Posterior cingulate gyrus (tissue), 11 donors: ENCODE measurements at regions not wholly inside any gene's neighbourhood (a gene's known extent, or its start where the extent isn't known, plus 50 kb on each side); places are given as distances from the start of the nearest gene placed in this dataset.
"Not testable (repeated sequence)": the region's sequence is repeated elsewhere in the genome, so short reads cannot be mapped to it uniquely, and the experiment has no call there.

Experiments used
- DNase-seq, 10 donors: peaks; one replicate each; pipeline versions ENCODE4 v3.0.0 to v3.0.0-alpha.2; 2020 to 2021; ENCODE audit warnings: mixed read lengths in 3 of 10
- intact Hi-C: fragments of 100-400 bp; cut with DNase I; formaldehyde crosslinking; loops from one replicate; pipeline ENCODE4 v1.15.1; 2023

GRCh38 chr2:67614454-67614853, 217.3 kb downstream of the ETAA1 start:
- DNase-seq, result no peak
- intact Hi-C loops, result no loop called here

GRCh38 chr2:67616749-67617148, 219.6 kb downstream of the ETAA1 start:
- intact Hi-C loops, result no loop called here
- DNase-seq, result no peak

- no peak for DNase-seq
- intact Hi-C loops, result no loop called here
Measured at GRCh38 chr2:67619204-67619603, 222.1 kb downstream of the ETAA1 start.

GRCh38 chr2:67623741-67624140, 226.6 kb downstream of the ETAA1 start:
- intact Hi-C loops, DNase-seq: not testable (repeated sequence)

GRCh38 chr2:67625178-67625577, 228.0 kb downstream of the ETAA1 start:
- intact Hi-C loops, result no loop called here
- no peak for DNase-seq

GRCh38 chr2:67625690-67626475, 228.8 kb downstream of the ETAA1 start:
- DNase-seq, result no peak
- intact Hi-C loops, result no loop called here

GRCh38 chr2:67626656-67627055, 229.5 kb downstream of the ETAA1 start:
- no peak for DNase-seq

GRCh38 chr2:67627456-67628207, 230.5 kb downstream of the ETAA1 start:
- DNase-seq, result no peak
- intact Hi-C loops, result no loop called here

More at GRCh38 chr2:67626656-67627055, 229.5 kb downstream of the ETAA1 start:
- intact Hi-C loops, result no loop called here

- no peak for DNase-seq
- intact Hi-C loops, result no loop called here
Measured at GRCh38 chr2:67628892-67629291, 231.8 kb downstream of the ETAA1 start.

- intact Hi-C loops, result no loop called here
- DNase-seq, result no peak
Measured at GRCh38 chr2:67631483-67631882, 234.3 kb downstream of the ETAA1 start.

- intact Hi-C loops, result no loop called here
- no peak for DNase-seq
Measured at GRCh38 chr2:67633212-67633856, 236.2 kb downstream of the ETAA1 start.

GRCh38 chr2:67638146-67638545, 241.0 kb downstream of the ETAA1 start:
- intact Hi-C loops, result no loop called here
- DNase-seq, result no peak

GRCh38 chr2:67641312-67642045, 244.3 kb downstream of the ETAA1 start:
- intact Hi-C loops, result no loop called here
- DNase-seq, result no peak

GRCh38 chr2:67642046-67642382, 244.9 kb downstream of the ETAA1 start:
- DNase-seq, result no peak
- intact Hi-C loops, result no loop called here

- no peak for DNase-seq
- intact Hi-C loops, result no loop called here
Measured at GRCh38 chr2:67642961-67643360, 245.8 kb downstream of the ETAA1 start.

GRCh38 chr2:67645280-67646138, 248.4 kb downstream of the ETAA1 start:
- intact Hi-C loops, result no loop called here
- no peak for DNase-seq

- intact Hi-C loops, result no loop called here
Measured at GRCh38 chr2:67646714-67647333, 249.7 kb downstream of the ETAA1 start.

GRCh38 chr2:67649331-67650261, 252.5 kb downstream of the ETAA1 start:
- intact Hi-C loops, result no loop called here
- DNase-seq, result no peak

More at GRCh38 chr2:67646714-67647333, 249.7 kb downstream of the ETAA1 start:
- DNase-seq, result peak in 1 of 10 donors; percentile 9
